ENCODE measurements at regions not wholly inside any gene's neighbourhood (a gene's known extent, or its start where the extent isn't known, plus 50 kb on each side); places are given as distances from the start of the nearest gene placed in this dataset.
A peak's percentile ranks its signal among the peaks of the same experiment; 100 is the strongest.

DNA sequence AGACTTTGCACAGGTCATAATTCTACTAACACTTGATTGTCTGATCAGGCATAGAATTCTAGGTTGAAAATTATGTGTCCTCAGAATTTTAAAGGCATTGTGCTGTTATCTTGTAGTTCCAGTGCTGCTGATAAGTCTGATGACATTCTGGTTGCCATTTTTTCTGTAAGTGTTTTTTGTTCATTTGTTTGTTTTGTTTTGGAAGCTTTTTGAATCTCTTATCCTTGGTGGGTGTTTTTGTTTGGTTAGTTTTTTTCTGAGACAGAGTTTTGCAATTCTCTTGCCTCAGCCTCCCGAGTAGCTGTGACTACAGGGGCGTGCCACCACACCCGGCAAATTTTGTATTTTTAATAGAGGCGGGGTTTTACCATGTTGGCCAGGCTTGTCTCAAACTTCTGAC lies 178.9 kb downstream of the CCDC71L start:
- DNase-seq (ENCODE audit: low read depth), result no peak

DNA sequence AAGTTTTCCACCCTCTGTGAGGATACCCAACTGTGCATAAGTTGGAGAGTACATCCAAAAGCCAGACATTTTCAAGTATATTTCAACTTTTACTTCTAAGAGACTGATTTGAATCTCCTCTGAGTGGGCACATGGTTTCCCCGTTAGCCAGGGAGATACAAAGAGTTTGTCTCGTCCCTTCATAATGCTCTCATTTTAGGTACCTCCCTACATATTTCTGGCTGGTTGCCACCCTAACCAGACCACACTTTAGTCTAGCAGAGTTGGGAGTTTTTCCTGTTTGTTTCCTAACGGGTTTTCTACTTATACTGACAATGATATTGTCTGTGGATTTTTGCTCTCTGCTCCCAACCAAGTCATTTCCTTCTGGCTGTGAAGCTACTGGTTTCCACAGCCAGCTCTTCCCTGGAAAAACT lies 180.3 kb downstream of the CCDC71L start:
- peak; percentile 35 for DNase-seq (ENCODE audit: low read depth)

DNA sequence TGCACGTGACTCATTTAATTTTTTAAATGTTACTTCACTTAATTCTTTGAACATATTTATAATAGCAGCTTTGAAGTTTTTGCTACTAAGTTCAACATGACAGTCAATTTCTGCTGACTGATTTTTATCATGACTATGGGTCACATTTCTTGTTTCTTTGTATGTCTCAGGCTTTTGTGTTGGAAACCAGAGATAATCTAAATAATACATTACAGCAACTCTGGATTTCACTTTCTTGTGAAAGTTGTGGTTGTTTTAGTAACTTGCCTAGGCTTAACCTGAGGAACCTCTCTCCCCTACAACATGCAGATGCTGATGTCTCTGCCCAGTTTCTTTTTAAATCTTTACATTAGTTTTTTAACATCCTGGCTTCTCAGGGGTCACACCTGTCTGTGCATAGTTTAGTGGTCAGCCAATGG lies 180.8 kb downstream of the CCDC71L start:
- peak; percentile 70 for DNase-seq (ENCODE audit: low read depth)

DNA sequence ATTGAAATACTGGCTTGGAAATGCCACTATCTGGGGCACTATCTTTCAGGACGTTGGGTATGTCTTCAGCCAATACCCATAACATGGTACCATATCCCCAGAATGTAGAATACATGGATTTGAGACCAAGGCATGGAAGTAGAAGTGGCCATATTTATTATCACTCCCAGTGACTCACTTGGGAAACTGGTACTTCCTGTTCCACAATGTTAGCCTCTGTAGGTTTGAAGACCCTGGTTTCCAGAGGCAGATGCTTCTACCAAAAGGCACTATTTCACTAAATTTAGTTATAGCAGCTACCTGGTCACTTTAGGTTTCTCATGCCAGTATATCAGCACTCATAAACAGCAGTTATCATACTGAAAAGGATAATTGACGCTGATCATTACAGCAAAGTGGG lies 184.2 kb downstream of the CCDC71L start:
- peak; percentile 9 for DNase-seq (ENCODE audit: low read depth)

DNA sequence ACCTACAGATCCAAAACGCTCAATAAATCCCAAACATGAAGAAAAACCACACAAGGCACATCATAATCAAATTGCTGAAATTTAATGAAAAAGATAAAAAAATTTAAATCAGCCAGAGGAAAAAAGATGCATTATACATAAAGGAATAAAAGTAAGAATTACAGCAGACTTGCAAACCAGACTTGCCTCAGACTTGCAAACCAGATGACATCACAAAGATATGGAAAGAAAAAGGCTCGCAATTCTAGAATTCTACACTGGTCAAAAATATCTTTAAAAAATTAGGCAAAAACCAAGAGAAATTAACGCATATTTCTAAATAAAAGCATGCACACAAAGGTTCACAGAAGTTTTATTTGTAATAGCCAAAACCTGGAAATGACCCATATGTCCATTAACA lies 188.0 kb upstream of the NAMPT start:
- no peak for DNase-seq (ENCODE audit: low read depth)

DNA sequence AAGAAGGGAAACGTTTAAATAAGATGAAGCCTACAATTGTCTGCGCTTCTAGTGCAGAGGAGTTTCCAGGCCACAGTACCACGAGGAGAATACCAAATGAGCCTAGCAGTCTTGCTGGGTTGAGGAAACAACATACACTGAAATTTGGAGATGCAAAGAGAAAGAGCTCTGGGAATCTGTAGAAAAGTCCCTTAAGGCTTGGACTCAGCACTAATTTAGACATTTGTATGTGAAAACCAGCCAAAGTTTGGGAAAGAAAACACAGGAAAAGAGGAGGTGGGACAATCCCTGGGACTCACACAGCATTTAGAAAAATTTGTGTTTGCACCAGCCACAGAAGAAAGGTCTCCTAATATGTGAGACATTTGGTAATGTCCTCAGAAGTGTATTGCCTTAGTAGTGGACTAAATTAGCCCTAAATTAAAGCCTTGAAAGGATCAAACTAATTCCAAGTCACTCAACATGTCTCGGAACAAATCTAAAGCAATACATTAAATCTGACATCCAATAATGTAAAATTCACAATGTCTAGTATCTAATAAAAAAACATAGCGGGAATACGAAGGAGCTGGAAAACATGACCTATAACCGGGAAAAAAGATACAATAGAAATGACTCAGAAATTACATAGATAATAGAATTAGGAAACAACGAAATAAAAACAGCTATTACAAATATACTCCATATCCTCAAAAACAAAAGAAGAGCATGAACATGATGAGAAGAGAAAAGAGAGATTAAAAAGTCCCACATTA lies 187.1 kb upstream of the NAMPT start:
- no peak for DNase-seq (ENCODE audit: low read depth)

DNA sequence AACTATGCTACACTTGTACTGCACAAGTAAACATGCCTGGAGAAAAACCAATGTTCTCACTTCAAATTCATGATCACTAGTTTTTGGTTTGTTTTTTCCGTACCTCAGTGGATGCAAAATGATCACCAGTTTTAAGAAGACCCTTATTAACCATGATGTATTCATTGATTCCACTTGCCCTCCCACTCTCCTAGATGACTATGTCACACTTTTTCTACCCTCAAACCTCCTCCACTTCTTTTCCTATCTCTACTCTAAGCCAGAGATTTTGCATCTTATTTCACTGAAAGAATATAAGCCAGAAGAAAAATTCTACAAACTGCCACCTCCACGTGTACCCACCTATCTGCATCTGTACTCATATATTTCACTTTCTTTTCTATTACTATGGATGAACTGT lies 186.2 kb upstream of the NAMPT start:
- DNase-seq (ENCODE audit: low read depth), result no peak

DNA sequence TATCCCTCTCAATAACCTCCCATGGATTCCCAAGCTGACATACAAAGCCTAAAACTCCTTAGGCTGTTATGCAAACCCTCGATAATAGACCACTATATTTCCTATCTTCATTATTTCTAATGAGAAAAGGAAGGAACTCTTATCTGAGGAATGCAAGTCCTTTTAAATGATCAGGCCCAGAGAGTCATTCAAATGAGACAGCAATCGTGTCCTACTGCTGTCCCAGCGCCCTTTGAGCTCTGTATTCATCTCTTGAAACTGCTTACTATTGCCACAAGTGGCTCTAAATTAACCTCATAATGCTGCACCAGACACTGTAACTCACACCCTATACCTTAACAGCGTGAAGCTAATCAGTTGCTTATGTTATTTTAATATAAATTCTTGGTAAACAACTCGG lies 182.1 kb upstream of the NAMPT start:
- no peak for DNase-seq (ENCODE audit: low read depth)

DNA sequence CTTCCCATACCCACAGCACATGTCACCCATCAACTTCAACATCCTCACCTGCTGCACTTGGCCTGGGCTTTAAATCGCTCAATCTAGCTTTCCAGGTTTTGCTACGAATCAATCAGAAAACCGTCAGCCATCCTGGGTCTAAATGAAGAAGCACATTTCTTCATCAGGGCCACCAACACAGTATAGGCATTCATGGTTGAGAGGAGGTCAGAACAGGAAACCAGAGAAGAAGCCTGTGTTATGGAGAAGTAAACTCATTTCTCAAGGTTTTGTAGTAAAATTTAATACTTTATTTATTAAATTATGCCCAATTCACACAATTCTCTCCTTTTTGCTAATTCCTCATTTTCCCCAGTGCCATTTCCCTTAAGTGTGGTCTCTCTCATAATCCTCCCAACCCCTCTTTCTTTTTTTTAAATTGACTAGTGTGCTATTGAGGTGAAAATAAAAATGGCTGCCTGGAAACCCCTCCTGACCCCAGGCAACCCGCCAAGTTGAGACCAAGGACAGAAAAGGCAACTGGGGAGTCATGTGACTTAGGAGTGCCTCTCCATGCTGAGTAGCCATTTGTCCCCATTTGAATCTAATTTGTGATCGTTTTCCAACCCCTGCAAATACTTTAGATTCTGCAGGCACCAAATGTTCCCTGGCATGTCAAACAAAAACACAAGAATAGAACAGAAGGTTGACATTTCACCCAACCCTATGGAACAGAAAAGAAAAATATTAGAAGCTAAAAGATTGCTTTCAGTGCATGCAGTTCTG lies 181.1 kb upstream of the NAMPT start:
- no peak for DNase-seq (ENCODE audit: low read depth)

DNA sequence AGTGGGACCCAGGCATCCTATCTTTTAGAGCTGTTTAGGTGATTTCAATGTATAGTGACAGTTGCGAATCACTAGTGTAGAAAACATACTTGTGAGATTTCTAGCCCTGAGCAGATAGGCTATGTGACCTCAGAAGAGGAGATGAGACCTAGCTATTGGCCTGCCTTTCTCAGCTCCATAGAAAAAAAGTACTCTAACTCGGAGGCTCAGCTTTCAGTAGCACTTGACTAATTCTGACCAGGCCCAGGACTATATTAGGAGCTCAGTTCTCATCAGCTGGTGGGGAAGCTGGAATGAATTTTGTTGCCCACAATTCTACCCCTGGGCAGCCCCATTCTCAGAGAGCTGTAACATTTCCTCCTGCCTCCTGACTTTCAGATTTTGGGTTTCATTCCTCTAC lies 179.9 kb upstream of the NAMPT start:
- no peak for DNase-seq (ENCODE audit: low read depth)

DNA sequence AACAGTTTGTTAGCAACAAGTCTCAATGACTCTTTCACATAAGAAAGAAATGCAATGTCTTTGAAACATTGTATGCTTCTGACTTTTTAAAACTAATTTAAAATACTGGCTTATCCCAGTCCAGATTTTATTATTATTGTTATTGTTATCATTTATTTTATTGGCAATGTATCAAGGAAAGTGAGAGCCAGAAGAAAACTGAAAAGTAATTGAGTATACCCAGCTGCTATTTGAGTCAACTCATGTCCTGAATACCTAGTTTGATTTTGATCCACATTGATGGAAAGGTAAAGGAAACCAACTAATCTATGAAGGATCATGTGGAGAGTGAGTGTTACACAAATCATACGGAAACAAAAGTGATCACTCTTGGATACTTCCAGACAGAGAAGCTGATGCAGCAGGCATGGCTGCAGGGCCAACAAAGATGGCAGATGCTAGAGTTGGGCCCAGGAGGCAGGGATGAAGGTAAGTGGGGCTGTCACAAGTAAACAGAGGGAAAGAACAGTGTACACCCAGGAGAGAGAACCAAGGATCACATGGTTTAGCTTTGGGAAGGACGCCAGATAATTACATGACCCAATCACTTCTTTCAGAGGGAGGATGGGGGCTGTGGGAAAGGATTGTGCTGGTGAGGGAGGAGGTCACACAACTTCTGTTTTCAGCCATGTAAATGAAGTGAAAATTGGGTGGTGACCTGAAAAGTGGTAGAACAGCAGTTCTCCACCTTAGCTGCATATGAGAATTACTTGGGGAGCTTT lies 179.2 kb upstream of the NAMPT start:
- peak; percentile 26 for DNase-seq (ENCODE audit: low read depth)

DNA sequence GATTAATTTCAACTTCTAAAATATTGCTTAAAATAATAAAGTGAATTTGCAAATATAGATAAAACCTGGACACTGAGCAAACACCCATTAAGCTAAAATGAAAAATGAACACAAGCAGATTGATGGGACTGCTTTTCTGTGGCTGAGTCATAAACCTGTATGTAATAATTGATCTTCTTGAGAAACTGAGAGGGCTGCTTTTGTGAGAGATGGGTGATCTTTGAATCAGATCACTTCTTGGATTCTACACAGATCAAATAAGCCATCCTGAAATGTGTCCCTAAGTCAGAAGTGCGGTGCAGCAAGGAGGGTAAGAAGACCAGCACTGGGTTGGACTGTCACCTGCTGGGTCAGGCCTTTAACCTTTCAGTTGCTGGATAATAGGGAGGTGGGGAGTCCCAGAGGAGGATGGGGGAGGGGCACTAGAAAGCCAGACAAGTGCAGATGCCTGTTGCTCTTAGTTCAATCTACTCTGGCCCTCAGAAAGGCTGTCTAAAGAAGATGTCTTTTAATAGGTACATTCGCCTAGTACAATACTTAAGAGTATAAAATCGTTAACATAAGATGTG lies 178.2 kb upstream of the NAMPT start:
- DNase-seq (ENCODE audit: low read depth), result no peak

DNA sequence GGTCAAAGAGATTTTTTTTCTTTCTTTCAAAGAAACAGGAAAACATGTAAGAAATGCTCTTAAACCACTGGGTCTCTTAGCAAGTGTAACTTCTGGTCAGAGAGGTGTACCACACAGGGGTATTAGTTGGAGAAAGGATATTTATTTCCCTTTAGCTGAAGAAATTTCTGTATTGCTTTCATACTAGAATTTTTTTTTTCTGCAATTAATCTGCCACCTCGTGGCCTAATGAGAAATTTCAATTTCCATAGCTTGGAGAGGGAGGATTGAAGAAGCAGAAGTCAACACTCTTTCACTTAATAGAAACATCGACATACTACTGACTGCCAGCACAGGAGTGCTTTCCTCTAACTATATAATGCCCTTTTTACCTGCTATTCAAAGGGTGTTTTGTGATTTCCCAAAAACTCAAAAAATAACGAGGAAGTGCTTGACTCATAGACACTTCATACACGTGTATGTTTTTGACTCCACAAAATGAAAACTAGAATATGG lies 177.6 kb upstream of the NAMPT start:
- peak; percentile 69 for DNase-seq (ENCODE audit: low read depth)

DNA sequence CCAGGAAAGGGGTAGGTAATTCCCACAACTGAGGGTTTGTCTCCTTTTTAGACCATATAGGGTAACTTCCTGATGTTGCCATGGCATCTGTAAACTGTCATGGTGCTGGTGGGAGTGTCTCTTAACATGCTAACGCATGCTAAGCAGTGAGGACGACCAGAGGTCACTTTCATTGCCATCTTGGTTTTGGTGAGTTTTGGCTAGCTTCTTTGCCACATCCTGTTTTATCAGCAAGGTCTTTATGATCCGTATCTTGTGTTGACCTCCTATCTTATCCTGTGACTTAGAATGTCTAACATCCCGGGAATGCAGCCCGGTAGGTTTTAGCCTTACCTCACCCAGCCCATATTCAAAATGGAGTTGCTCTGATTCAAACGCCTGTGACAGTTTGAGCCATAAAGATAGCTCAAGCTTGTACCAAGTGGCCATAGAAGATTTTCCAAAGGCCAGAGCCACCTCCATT lies 176.0 kb upstream of the NAMPT start:
- DNase-seq (ENCODE audit: low read depth), result peak; percentile 90

DNA sequence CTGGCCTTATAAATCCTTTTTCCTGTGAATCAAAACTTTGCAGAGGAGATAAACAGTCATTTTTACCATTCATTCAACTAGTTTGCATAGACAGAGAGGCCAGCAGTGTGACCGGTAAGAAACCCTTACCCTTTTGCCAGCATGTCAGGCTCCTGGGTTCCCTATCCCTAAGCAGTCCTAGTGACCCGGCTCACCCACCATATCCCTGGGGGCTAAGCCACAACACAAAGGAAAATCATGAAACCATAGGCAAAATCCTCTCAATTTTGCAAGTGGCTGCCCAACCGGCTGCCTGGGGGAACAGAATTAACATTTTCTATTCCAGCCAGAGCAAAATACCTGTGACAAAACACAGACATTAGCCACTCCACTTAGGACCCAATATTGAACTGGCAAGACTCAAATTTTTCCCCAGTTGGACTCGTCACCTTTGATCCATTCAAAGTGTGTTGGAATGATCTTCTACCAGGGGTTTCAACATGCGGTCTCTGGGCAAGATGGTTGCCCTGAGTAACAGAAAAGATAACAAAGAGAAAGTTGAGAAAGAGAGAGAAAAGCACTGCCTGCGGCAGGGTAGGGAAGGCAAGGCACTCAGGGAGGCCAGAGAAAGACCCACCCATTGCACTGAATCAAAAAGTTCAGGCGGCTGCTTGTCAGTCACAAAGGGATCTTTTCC lies 174.8 kb upstream of the NAMPT start:
- no peak for DNase-seq (ENCODE audit: low read depth)

DNA sequence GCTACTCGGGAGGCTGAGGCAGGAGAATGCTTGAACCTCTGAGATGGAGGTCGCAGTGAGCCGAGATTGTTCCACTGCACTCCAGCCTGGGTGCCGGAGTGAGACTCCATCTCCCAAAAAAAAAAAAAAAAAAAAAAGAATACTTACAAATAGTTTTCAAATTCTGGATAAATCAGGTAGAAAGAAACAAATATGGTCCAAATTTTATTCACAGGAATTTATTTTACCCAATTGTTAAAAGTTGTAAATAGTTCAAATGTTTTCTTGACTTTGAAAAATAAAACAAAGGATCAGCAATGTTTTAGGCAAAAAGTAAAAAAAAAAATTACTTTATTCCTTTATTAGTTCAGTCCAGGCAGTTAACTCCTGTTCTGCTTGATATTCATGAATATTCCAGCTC lies 172.9 kb upstream of the NAMPT start:
- DNase-seq (ENCODE audit: low read depth), result no peak

DNA sequence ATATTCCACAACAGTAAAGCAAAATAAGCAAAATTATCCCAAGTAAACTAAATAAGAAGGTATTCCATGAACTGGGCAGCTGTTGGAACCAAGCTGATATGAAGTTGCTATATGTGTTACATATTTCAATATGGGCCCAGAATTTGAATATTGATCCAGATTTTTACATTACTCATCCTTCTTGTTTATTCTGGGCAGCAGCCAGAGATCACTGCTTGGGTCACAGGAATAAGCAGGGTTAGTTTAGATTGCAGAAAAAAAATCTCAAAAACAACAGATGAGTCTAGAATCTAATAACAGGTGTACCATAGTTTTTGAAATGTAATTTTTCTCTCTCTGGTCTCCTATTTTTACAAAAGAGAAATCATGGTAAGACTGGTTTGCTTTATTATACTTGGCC lies 171.5 kb upstream of the NAMPT start:
- DNase-seq (ENCODE audit: low read depth), result no peak

DNA sequence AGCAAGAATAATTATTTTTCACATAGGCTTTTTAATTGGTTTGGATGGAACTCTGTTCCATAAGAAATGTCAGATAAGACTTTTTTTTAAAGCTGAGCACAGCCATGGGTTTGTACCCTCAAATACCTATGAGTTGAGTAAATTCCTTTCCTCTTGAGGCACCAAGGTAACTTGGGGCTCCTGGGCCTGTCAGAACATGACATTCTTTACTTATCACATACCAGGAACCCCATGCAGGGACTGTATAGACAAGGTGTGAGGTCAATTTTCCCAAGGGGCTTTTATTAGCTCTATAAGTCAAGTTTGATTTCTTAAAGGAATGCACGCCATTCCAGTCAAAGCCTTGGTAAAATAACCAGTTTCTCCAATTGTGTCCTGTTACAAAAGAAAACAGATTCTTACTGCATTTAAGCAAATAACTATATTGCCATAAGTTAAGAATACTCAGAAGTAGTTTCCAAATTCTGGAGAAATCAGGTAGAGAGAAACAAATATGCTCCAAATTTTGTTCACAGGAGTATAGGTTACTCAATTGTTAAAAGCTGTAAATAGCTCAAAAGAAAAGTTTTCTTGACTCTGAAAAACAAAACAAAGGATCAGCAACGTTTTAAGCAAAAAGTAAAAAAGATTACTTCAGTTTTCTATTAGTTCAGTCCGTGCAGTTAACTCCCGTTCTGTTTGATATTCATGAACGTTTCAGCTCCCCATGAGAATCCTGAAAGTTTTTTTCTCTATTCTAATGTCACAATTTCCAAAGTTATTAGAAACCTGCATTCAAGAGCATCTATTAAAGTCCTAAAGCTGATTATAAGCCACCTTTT lies 167.5 kb upstream of the NAMPT start:
- DNase-seq (ENCODE audit: low read depth), result no peak

DNA sequence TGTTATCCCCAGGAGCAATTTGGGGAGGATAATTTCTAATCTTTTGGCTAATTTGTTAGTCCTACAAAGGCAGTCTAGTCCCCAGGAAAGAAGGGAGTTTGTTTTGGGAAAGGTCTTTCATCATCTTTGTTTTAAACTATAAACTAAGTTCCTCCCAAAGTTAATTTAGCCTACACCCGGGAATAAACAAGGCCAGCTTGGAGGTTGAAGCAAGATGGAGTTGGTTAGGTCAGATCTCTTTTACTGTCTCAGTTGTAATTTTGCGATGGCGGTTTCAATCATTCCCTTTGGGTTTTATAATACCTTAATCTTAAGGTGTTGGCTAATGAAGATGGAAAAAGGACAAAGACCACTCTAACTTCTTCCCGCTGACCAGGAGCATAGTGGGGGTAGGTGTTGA lies 166.4 kb upstream of the NAMPT start:
- DNase-seq (ENCODE audit: low read depth), result no peak

DNA sequence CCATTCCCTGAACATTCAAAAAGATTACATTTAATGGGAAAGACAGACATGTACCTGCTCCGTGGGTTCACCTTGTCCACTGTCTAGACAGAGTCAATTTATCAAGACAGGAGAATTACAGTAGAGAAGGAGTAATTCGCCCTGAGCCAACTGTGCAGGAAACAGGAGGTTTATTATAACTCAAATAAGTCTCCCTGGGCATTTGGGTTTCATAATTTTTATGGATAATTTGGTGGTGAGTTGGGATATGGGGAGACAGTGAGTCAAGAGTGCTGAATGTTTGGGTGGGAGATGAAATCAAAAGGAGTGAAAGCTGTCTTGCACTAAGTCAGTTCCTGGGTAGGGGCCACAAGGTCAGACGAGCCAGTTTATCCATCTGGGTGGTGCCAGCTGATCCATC lies 165.9 kb upstream of the NAMPT start:
- DNase-seq (ENCODE audit: low read depth), result peak; percentile 64

Data from M059J (cell line).